ENCODE measurements at regions not wholly inside any gene's neighbourhood (a gene's known extent, or its start where the extent isn't known, plus 50 kb on each side); places are given as distances from the start of the nearest gene placed in this dataset.

- CTCF ChIA-PET, result no interaction called here
- Mint-ChIP-seq H3K4me1 (ENCODE audit: low read depth) (no peaks in the 10 kb centered on the region), H3K27ac (no peak overlapping the region), H3K36me3 (ENCODE audit: low read depth) (no peaks in the 10 kb centered on the region), H3K4me3 (no peak overlapping the region), H3K27me3 (no peaks in the 10 kb centered on the region), H3K9me3 (no peaks in the 10 kb centered on the region)
- no peak for TF ChIP-seq CTCF (IDR thresholded peaks at IDR 0.05)
- no peaks in the 10 kb centered on the region for H3K4me1 ChIP-seq (ENCODE audit: insufficient read depth, low read length)
- H3K27me3 ChIP-seq (ENCODE audit: control insufficient read depth in 1 of 2, insufficient read depth in 2 of 2, low read length in 2 of 2), result no peaks in the 10 kb centered on the region
- no peak for DNase-seq
- POLR2A ChIA-PET, result no interaction called here
- no peaks in the 10 kb centered on the region for H3K36me3 ChIP-seq (ENCODE audit: insufficient read depth, low read length)
- intact Hi-C loops (cut with DNase I, micrococcal nuclease), result no loop called here
- H3K9me3 ChIP-seq (ENCODE audit: control insufficient read depth in 1 of 2, insufficient read depth in 1 of 2, low read length in 2 of 2), result no peaks in the 10 kb centered on the region
- no peak for ATAC-seq (ENCODE audit: poor library complexity)
- H3K27ac ChIP-seq (ENCODE audit: low read depth in 1 of 2, low read length in 2 of 2), result no peak overlapping the region
- no peak overlapping the region for H3K4me3 ChIP-seq (ENCODE audit: low read length)
Observed at GRCh38 chr1:119228335-119229080, 88.1 kb upstream of the WARS2 start.

DNA sequence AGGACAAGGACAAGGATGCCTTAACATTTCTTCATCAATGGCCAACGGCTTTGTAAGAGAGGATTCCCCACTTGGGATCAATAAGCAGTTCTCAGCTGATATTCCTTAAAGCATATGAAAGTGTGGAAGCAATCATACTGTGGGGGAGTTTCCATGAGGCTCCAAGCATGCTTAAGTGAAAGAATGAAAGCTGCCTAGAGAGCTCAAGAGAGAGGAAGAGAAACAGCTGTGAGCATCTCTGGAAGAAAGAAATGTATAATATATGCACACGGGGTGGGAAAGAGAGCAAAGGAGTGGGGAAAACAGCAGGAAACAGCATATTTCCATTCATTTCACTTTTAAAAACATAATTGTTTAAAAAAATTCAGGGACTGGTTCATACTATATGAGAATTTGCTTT is 94.7 kb upstream of the WARS2 start:
- Histone ChIP-seq H3K27me3 (ENCODE audit: control insufficient read depth in 1 of 2, insufficient read depth in 2 of 2, low read length in 2 of 2) (no peaks in the 10 kb centered on the region), H3K27ac (ENCODE audit: low read depth in 1 of 2, low read length in 2 of 2) (no peak overlapping the region), H3K4me3 (ENCODE audit: low read length) (no peak overlapping the region), H3K36me3 (ENCODE audit: insufficient read depth, low read length) (no peaks in the 10 kb centered on the region), H3K9me3 (ENCODE audit: control insufficient read depth in 1 of 2, insufficient read depth in 1 of 2, low read length in 2 of 2) (no peaks in the 10 kb centered on the region), H3K4me1 (ENCODE audit: insufficient read depth, low read length) (no peaks in the 10 kb centered on the region)
- no peak for TF ChIP-seq CTCF (IDR thresholded peaks at IDR 0.05)
- no peak overlapping the region for H3K4me3 Mint-ChIP-seq
- POLR2A ChIA-PET, result no interaction called here
- no peaks in the 10 kb centered on the region for H3K27me3 Mint-ChIP-seq
- H3K4me1 Mint-ChIP-seq (ENCODE audit: low read depth), result no peaks in the 10 kb centered on the region
- intact Hi-C loops (cut with DNase I, micrococcal nuclease), result no loop called here
- ATAC-seq (ENCODE audit: poor library complexity) (no peak), DNase-seq (no peak)
- no peak overlapping the region for H3K27ac Mint-ChIP-seq
- no peaks in the 10 kb centered on the region for H3K36me3 Mint-ChIP-seq (ENCODE audit: low read depth)
- H3K9me3 Mint-ChIP-seq, result no peaks in the 10 kb centered on the region
- CTCF ChIA-PET, result no interaction called here

- H3K27me3 Mint-ChIP-seq, result no peaks in the 10 kb centered on the region
- no peaks in the 10 kb centered on the region for H3K36me3 Mint-ChIP-seq (ENCODE audit: low read depth)
- Histone ChIP-seq H3K4me1 (ENCODE audit: insufficient read depth, low read length) (no peaks in the 10 kb centered on the region), H3K9me3 (ENCODE audit: control insufficient read depth in 1 of 2, insufficient read depth in 1 of 2, low read length in 2 of 2) (no peaks in the 10 kb centered on the region), H3K36me3 (ENCODE audit: insufficient read depth, low read length) (no peaks in the 10 kb centered on the region), H3K27me3 (ENCODE audit: control insufficient read depth in 1 of 2, insufficient read depth in 2 of 2, low read length in 2 of 2) (no peaks in the 10 kb centered on the region), H3K4me3 (ENCODE audit: low read length) (no peak overlapping the region), H3K27ac (ENCODE audit: low read depth in 1 of 2, low read length in 2 of 2) (no peak overlapping the region)
- ChIA-PET CTCF (no interaction called here), POLR2A (no interaction called here)
- TF ChIP-seq CTCF (IDR thresholded peaks at IDR 0.05), result no peak
- H3K9me3 Mint-ChIP-seq, result peaks cover 2% of the 10 kb centered on the region
- no peak for ATAC-seq (ENCODE audit: poor library complexity)
- no peak overlapping the region for H3K4me3 Mint-ChIP-seq
- intact Hi-C loops (cut with DNase I, micrococcal nuclease), result no loop called here
- H3K27ac Mint-ChIP-seq, result no peak overlapping the region
- no peak for DNase-seq
- H3K4me1 Mint-ChIP-seq (ENCODE audit: low read depth), result no peaks in the 10 kb centered on the region
Observed at GRCh38 chr1:119245881-119246280, 105.4 kb upstream of the WARS2 start.
